ENCODE measurements at regions not wholly inside any gene's neighbourhood (a gene's known extent, or its start where the extent isn't known, plus 50 kb on each side); places are given as distances from the start of the nearest gene placed in this dataset.

DNA sequence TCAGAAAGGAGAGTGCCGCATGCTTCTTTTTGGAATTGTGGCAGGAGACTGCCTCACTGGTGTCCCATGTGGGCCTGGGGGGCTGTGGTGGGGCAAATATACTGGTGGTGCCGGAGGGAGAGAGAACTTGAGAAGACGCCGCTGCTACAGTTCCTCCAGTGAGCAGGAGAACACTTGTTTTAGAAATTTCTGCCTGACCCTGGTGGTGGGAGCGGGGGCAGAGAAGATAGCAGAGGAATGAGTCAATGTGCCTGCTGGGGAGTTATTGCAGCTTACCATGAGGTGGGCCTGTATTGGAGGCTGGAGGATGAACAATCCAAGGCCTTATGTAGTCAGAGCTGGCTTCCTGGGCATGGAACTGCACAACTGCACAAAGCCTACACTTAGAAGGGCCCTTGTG, 211.8 kb downstream of the SNAPC1 start:
- H3K14ac ChIP-seq (replicated peaks; ENCODE audit: low read depth, low read length): peak overlapping the region; percentile 94
- H3K9me3 ChIP-seq (ENCODE audit: control insufficient read depth, insufficient read depth, low read length): peaks cover 7% of the 10 kb centered on the region
- DNase-seq: peak; percentile 87
- dilution Hi-C loops (cut with HindIII; ENCODE audit: low sequenced_read_pairs, unreplicated experiment): no loop called here
- H2AK5ac ChIP-seq (ENCODE audit: low read depth, low read length): peak overlapping the region; percentile 59; the same call in 1 of the 2 replicates
- ChIA-PET CTCF (interaction anchor here (0.5 to 2.5 kb wide), 3 partner anchors 10 to 1296 kb away, joined by 3 to 6 read pairs (median 6); no protein-coding TSS in a partner anchor), POLR2A (ENCODE audit: unreplicated experiment) (interaction anchor here (0.5 to 0.6 kb wide), 2 partner anchors 132 to 503 kb away, joined by 4 read pairs; no protein-coding TSS in a partner anchor)
- 0 out of 2 replicates have a peak overlapping the region, but pooled peaks have one; percentile 33 for H3K23ac ChIP-seq (ENCODE audit: low read depth, low read length)
- H3K56ac ChIP-seq (ENCODE audit: extremely low read depth, insufficient read depth, low read length): 0 out of 2 replicates have a peak overlapping the region, but pooled peaks have one; percentile 34
- H3K4ac ChIP-seq (ENCODE audit: low read depth, low read length): peak overlapping the region; percentile 93
- H3K4me3 ChIP-seq (ENCODE audit: insufficient read depth, low read depth, low read length): no peak overlapping the region
- in situ Hi-C loops (cut with MboI; ENCODE audit: low sequenced_read_pairs): no loop called here
- peak overlapping the region; percentile 44 for H2AK9ac ChIP-seq (replicated peaks; ENCODE audit: low read depth, low read length, poor library complexity)
- no peak overlapping the region; the same call in 1 of the 2 replicates for H3K9ac ChIP-seq (ENCODE audit: low read depth, low read length)
- H4K91ac ChIP-seq (ENCODE audit: insufficient read depth, low read depth, low read length): peak overlapping the region; percentile 92
- no peaks in the 10 kb centered on the region for H3K27me3 ChIP-seq (ENCODE audit: control insufficient read depth, insufficient read depth, low read length)
- 100% methylated on average over 1 of the region's 5 CpGs; no CpG with 5 or more reads in 1 of the 2 experiments for WGBS, 2 experiments (ENCODE audit: extremely low coverage in 2 of 2, insufficient read length in 1 of 2)
- intact Hi-C loops (cut with micrococcal nuclease): no loop called here
- H3K18ac ChIP-seq (ENCODE audit: low read depth, low read length): peak overlapping the region; percentile 87
- peak overlapping the region; percentile 96 for H2BK20ac ChIP-seq (ENCODE audit: low read depth, low read length)
- H3K27ac ChIP-seq (ENCODE audit: insufficient read depth, low read length): peak overlapping the region; percentile 41
- H3K4me1 ChIP-seq (ENCODE audit: control insufficient read depth, insufficient read depth, low read length): peaks cover 8% of the 10 kb centered on the region
- peaks cover 9% of the 10 kb centered on the region; the same call in 1 of the 2 replicates for H3K9me1 ChIP-seq (ENCODE audit: insufficient read depth, low read length)
- H2AFZ ChIP-seq (replicated peaks; ENCODE audit: low read length, poor library complexity): peak overlapping the region; percentile 85
- H4K20me1 ChIP-seq (ENCODE audit: insufficient read depth, low read length): no peaks in the 10 kb centered on the region
- H2BK15ac ChIP-seq (ENCODE audit: low read depth, low read length): peak overlapping the region; percentile 92; the same call in 2 of the 3 replicates
- H3K36me3 ChIP-seq (ENCODE audit: control insufficient read depth, insufficient read depth, low read length): no peaks in the 10 kb centered on the region
- no TSS peak for BruUV-seq (replicated peaks)
- H3K79me1 ChIP-seq (ENCODE audit: low read depth in 1 of 2, low read length in 2 of 2): 0 out of 4 replicates have a peak, but pooled peaks cover 3 to 7% of the 10 kb centered on the region in 2 experiments
- H4K8ac ChIP-seq (ENCODE audit: low read depth in 2 of 2, low read length in 2 of 2): peak overlapping the region; percentile 67 to 78
- TF ChIP-seq MXI1 (IDR thresholded peaks at IDR 0.05; ENCODE audit: borderline replicate concordance, low read depth, low read length) (no peak), FOS (IDR thresholded peaks at IDR 0.05; ENCODE audit: low read depth, low read length) (peak; percentile 55; the same call in 1 of the 2 replicates), USF2 (IDR thresholded peaks at IDR 0.05; ENCODE audit: low read depth, low read length) (no peak), CEBPB (IDR thresholded peaks at IDR 0.05; ENCODE audit: low read depth, low read length) (peak; percentile 60), MAZ (IDR thresholded peaks at IDR 0.05; ENCODE audit: borderline replicate concordance, low read depth, low read length) (0 out of 2 replicates have a peak, but pooled peaks have one; percentile 25), MAFK (IDR thresholded peaks at IDR 0.05; ENCODE audit: low read depth, low read length) (no peak), RAD21 (IDR thresholded peaks at IDR 0.05; ENCODE audit: low read length) (no peak), SMC3 (IDR thresholded peaks at IDR 0.05; ENCODE audit: low read depth, low read length) (no peak), POLR2A (IDR thresholded peaks at IDR 0.05; ENCODE audit: low read depth, low read length) (no peak), BHLHE40 (IDR thresholded peaks at IDR 0.05; ENCODE audit: low read depth, low read length) (peak; percentile 13; the same call in 1 of the 2 replicates)
- H2BK5ac ChIP-seq (ENCODE audit: low read depth, low read length, poor library complexity, severe bottlenecking): peak overlapping the region; percentile 91
- ATAC-seq (ENCODE audit: low read depth): peak; percentile 92
- H2BK120ac ChIP-seq (ENCODE audit: low read depth, low read length): peak overlapping the region; percentile 94
- peak overlapping the region; percentile 85; the same call in 1 of the 2 replicates for H4K5ac ChIP-seq (ENCODE audit: low read depth, low read length)
- no peak overlapping the region for H3K4me2 ChIP-seq (ENCODE audit: low read depth, low read length)

Measured in IMR-90 (cell line).